SK-N-MC (cell line): ENCODE measurements at regions not wholly inside any gene's neighbourhood (a gene's known extent, or its start where the extent isn't known, plus 50 kb on each side); places are given as distances from the start of the nearest gene placed in this dataset.

Experiments
- EZH2 ChIP-seq: fragments of 200-600 bp; sonication (generic); IDR thresholded peaks from one replicate; pipeline ENCODE4 v1.6.1; 2017; ENCODE audit warnings: antibody characterized with exemption
- POLR2AphosphoS5 ChIP-seq: IDR thresholded peaks from 2 replicates; pipeline ENCODE4 v1.6.1; 2012; ENCODE audit warnings: mild to moderate bottlenecking, low read depth, low read length, borderline replicate concordance

GRCh38 chr3:72261566-72262564 lies 476.9 kb upstream of the PROK2 start:
- TF ChIP-seq EZH2 (no peak), POLR2AphosphoS5 (no peak; the same call in 1 of the 2 replicates)
